ENCODE measurements at regions not wholly inside any gene's neighbourhood (a gene's known extent, or its start where the extent isn't known, plus 50 kb on each side); places are given as distances from the start of the nearest gene placed in this dataset.
"Not testable (repeated sequence)": the region's sequence is repeated elsewhere in the genome, so short reads cannot be mapped to it uniquely, and the experiment has no call there.

- no peak for DNase-seq
- no peak overlapping the region for H3K4me3 Mint-ChIP-seq
- no peak for ATAC-seq (ENCODE audit: low read depth)
- peaks cover 2% of the 10 kb centered on the region for H3K27me3 Mint-ChIP-seq
- H3K27ac Mint-ChIP-seq: no peak overlapping the region
- no peaks in the 10 kb centered on the region for H3K36me3 Mint-ChIP-seq
- POLR2A ChIA-PET: no interaction called here
- no peaks in the 10 kb centered on the region for H3K4me1 Mint-ChIP-seq
- peaks cover 5% of the 10 kb centered on the region for H3K9me3 Mint-ChIP-seq
These were observed 463.0 kb downstream of the SIPA1L2 start for GRCh38 chr1:232166942-232167341.

- peaks cover 5% of the 10 kb centered on the region for H3K9me3 Mint-ChIP-seq
- H3K4me3 Mint-ChIP-seq: no peak overlapping the region
- POLR2A ChIA-PET: no interaction called here
- DNase-seq: no peak
- H3K4me1 Mint-ChIP-seq: no peaks in the 10 kb centered on the region
- no peak for ATAC-seq (ENCODE audit: low read depth)
- H3K36me3 Mint-ChIP-seq: no peaks in the 10 kb centered on the region
- no peaks in the 10 kb centered on the region for H3K27me3 Mint-ChIP-seq
- no peak overlapping the region for H3K27ac Mint-ChIP-seq
These were observed 465.6 kb downstream of the SIPA1L2 start for GRCh38 chr1:232164078-232164963.

- H3K9me3 Mint-ChIP-seq: peaks cover 8% of the 10 kb centered on the region
- no peak for DNase-seq
- H3K27ac Mint-ChIP-seq: no peak overlapping the region
- H3K4me1 Mint-ChIP-seq: no peaks in the 10 kb centered on the region
- no peaks in the 10 kb centered on the region for H3K36me3 Mint-ChIP-seq
- ATAC-seq (ENCODE audit: low read depth): no peak
- POLR2A ChIA-PET: no interaction called here
- no peaks in the 10 kb centered on the region for H3K27me3 Mint-ChIP-seq
- H3K4me3 Mint-ChIP-seq: no peak overlapping the region
These were observed 466.4 kb downstream of the SIPA1L2 start for GRCh38 chr1:232163533-232163932.

- peaks cover 11% of the 10 kb centered on the region for H3K9me3 Mint-ChIP-seq
- ATAC-seq (ENCODE audit: low read depth) (no peak), DNase-seq (no peak)
- H3K27me3 Mint-ChIP-seq: no peaks in the 10 kb centered on the region
- POLR2A ChIA-PET: no interaction called here
- H3K4me1 Mint-ChIP-seq: no peaks in the 10 kb centered on the region
- H3K36me3 Mint-ChIP-seq: no peaks in the 10 kb centered on the region
- no peak overlapping the region for H3K27ac Mint-ChIP-seq
- H3K4me3 Mint-ChIP-seq: no peak overlapping the region
These were observed 467.9 kb downstream of the SIPA1L2 start for GRCh38 chr1:232162001-232162400.

GRCh38 chr1:232158558-232158957 lies 471.4 kb downstream of the SIPA1L2 start:
- not testable (repeated sequence) for H3K4me3 Mint-ChIP-seq

GRCh38 chr1:232156070-232156469 lies 473.9 kb downstream of the SIPA1L2 start:
- POLR2A ChIA-PET; H3K4me3 Mint-ChIP-seq; H3K27me3 Mint-ChIP-seq; DNase-seq; H3K4me1 Mint-ChIP-seq; H3K36me3 Mint-ChIP-seq; ATAC-seq (ENCODE audit: low read depth); H3K9me3 Mint-ChIP-seq; H3K27ac Mint-ChIP-seq: not testable (repeated sequence)

More at GRCh38 chr1:232158558-232158957, 471.4 kb downstream of the SIPA1L2 start:
- H3K27ac Mint-ChIP-seq; DNase-seq; H3K9me3 Mint-ChIP-seq; H3K27me3 Mint-ChIP-seq; H3K4me1 Mint-ChIP-seq; POLR2A ChIA-PET; H3K36me3 Mint-ChIP-seq; ATAC-seq (ENCODE audit: low read depth): not testable (repeated sequence)

- POLR2A ChIA-PET: no interaction called here
- Mint-ChIP-seq H3K36me3 (no peaks in the 10 kb centered on the region), H3K4me1 (no peaks in the 10 kb centered on the region), H3K9me3 (peaks cover 6% of the 10 kb centered on the region), H3K27ac (no peak overlapping the region), H3K4me3 (no peak overlapping the region), H3K27me3 (no peaks in the 10 kb centered on the region)
- no peak for ATAC-seq (ENCODE audit: low read depth)
- no peak for DNase-seq
These were observed 476.3 kb downstream of the SIPA1L2 start for GRCh38 chr1:232153652-232154051.

- POLR2A ChIA-PET: no interaction called here
- no peaks in the 10 kb centered on the region for H3K4me1 Mint-ChIP-seq
- H3K4me3 Mint-ChIP-seq: no peak overlapping the region
- H3K36me3 Mint-ChIP-seq: no peaks in the 10 kb centered on the region
- ATAC-seq (ENCODE audit: low read depth): no peak
- DNase-seq: no peak
- H3K27ac Mint-ChIP-seq: no peak overlapping the region
- no peaks in the 10 kb centered on the region for H3K27me3 Mint-ChIP-seq
- H3K9me3 Mint-ChIP-seq: peaks cover 1% of the 10 kb centered on the region
These were observed 479.0 kb downstream of the SIPA1L2 start for GRCh38 chr1:232150770-232151548.

- Mint-ChIP-seq H3K27me3 (no peaks in the 10 kb centered on the region), H3K9me3 (no peaks in the 10 kb centered on the region), H3K36me3 (no peaks in the 10 kb centered on the region), H3K4me1 (no peaks in the 10 kb centered on the region), H3K4me3 (no peak overlapping the region), H3K27ac (no peak overlapping the region)
- ATAC-seq (ENCODE audit: low read depth): no peak
- no peak for DNase-seq
- POLR2A ChIA-PET: no interaction called here
These were observed 480.4 kb downstream of the SIPA1L2 start for GRCh38 chr1:232149287-232150201.

- DNase-seq: no peak
- POLR2A ChIA-PET: no interaction called here
- no peaks in the 10 kb centered on the region for H3K27me3 Mint-ChIP-seq
- H3K4me3 Mint-ChIP-seq: no peak overlapping the region
- H3K27ac Mint-ChIP-seq: no peak overlapping the region
- H3K36me3 Mint-ChIP-seq: no peaks in the 10 kb centered on the region
- ATAC-seq (ENCODE audit: low read depth): no peak
- no peaks in the 10 kb centered on the region for H3K4me1 Mint-ChIP-seq
- no peaks in the 10 kb centered on the region for H3K9me3 Mint-ChIP-seq
These were observed 482.7 kb downstream of the SIPA1L2 start for GRCh38 chr1:232147215-232147614.

- ATAC-seq (ENCODE audit: low read depth) (no peak), DNase-seq (no peak)
- Mint-ChIP-seq H3K27ac (no peak overlapping the region), H3K27me3 (no peaks in the 10 kb centered on the region), H3K9me3 (no peaks in the 10 kb centered on the region), H3K4me1 (no peaks in the 10 kb centered on the region), H3K36me3 (no peaks in the 10 kb centered on the region), H3K4me3 (no peak overlapping the region)
- POLR2A ChIA-PET: no interaction called here
These were observed 483.4 kb downstream of the SIPA1L2 start for GRCh38 chr1:232146514-232146913.

GRCh38 chr1:232145768-232146167 lies 484.2 kb downstream of the SIPA1L2 start:
- POLR2A ChIA-PET: no interaction called here
- no peak overlapping the region for H3K4me3 Mint-ChIP-seq
- H3K27me3 Mint-ChIP-seq: no peaks in the 10 kb centered on the region

GRCh38 chr1:232144696-232145230 lies 485.2 kb downstream of the SIPA1L2 start:
- H3K9me3 Mint-ChIP-seq: peaks cover 2% of the 10 kb centered on the region
- no peaks in the 10 kb centered on the region for H3K36me3 Mint-ChIP-seq
- DNase-seq (no peak), ATAC-seq (ENCODE audit: low read depth) (no peak)
- no peak overlapping the region for H3K27ac Mint-ChIP-seq
- POLR2A ChIA-PET: no interaction called here
- no peak overlapping the region for H3K4me3 Mint-ChIP-seq
- no peaks in the 10 kb centered on the region for H3K27me3 Mint-ChIP-seq
- H3K4me1 Mint-ChIP-seq: no peaks in the 10 kb centered on the region

More at GRCh38 chr1:232145768-232146167, 484.2 kb downstream of the SIPA1L2 start:
- H3K9me3 Mint-ChIP-seq: peaks cover under 1% of the 10 kb centered on the region
- no peak for DNase-seq
- H3K36me3 Mint-ChIP-seq: no peaks in the 10 kb centered on the region
- no peak for ATAC-seq (ENCODE audit: low read depth)
- no peaks in the 10 kb centered on the region for H3K4me1 Mint-ChIP-seq
- H3K27ac Mint-ChIP-seq: no peak overlapping the region

All from activated naive CD8-positive, alpha-beta T cell treated with anti-CD3 and anti-CD28 coated beads, Interleukin-2, amount 10 ng/mL, durations not matched to agents 7 days and 5 days (primary cell).